IMR-90 (cell line): ENCODE measurements at regions not wholly inside any gene's neighbourhood (a gene's known extent, or its start where the extent isn't known, plus 50 kb on each side); places are given as distances from the start of the nearest gene placed in this dataset.

Experiments used
- ATAC-seq: fragments of 200-7000 bp; cut with Tn5 transposase; 2 replicates; pipeline ENCODE4 v1.9.1; 2020; ENCODE audit warnings: low read depth, mild to moderate bottlenecking, moderate library complexity
- BruUV-seq: library from RNA; stranded (reverse); fragments of 400-500 nt; replicated peaks from 2 replicates; lab custom pipeline; 2021; lab: Mats Ljungman, UMichigan
- CTCF ChIA-PET: fragments of 300-600 bp; formaldehyde crosslinking; extraction: SDS; loops from one replicate; lab custom pipeline; 2021; ENCODE audit warnings: antibody characterized with exemption; lab: Yijun Ruan, JAX
- POLR2A ChIA-PET: fragments of 300-600 bp; sonication (Branson Sonifier 250); formaldehyde crosslinking; loops from one replicate; lab custom pipeline; 2022; ENCODE audit warnings: antibody characterized with exemption; ENCODE audit not compliant: unreplicated experiment; lab: Charles Lee
- DNase-seq: peaks from one replicate; pipeline ENCODE4 v3.0.0; 2013
- H2AFZ ChIP-seq: replicated peaks from 2 replicates; pipeline ENCODE3; 2013; ENCODE audit warnings: low read length, mild to moderate bottlenecking; ENCODE audit not compliant: poor library complexity
- H2AK5ac ChIP-seq: 2 replicates; pipeline ENCODE4 v1.6.1; 2013; ENCODE audit warnings: low read depth, low read length, inconsistent platforms
- H2AK9ac ChIP-seq: replicated peaks from 2 replicates; pipeline ENCODE3; 2013; ENCODE audit warnings: mild to moderate bottlenecking, low read depth, low read length, moderate library complexity; ENCODE audit not compliant: poor library complexity
- H2BK120ac ChIP-seq: 2 replicates; pipeline ENCODE4 v1.6.1; 2013; ENCODE audit warnings: low read depth, low read length, inconsistent platforms
- H2BK15ac ChIP-seq: 3 replicates; pipeline ENCODE4 v1.6.1; 2013; ENCODE audit warnings: low read depth, low read length, inconsistent platforms
- H2BK20ac ChIP-seq: 2 replicates; pipeline ENCODE4 v1.6.1; 2013; ENCODE audit warnings: low read depth, mild to moderate bottlenecking, inconsistent platforms, low read length, moderate library complexity
- H2BK5ac ChIP-seq: 2 replicates; pipeline ENCODE4 v1.6.1; 2013; ENCODE audit warnings: mild to moderate bottlenecking, low read depth, low read length, inconsistent platforms; ENCODE audit not compliant: poor library complexity, severe bottlenecking
- H3K14ac ChIP-seq: replicated peaks from 2 replicates; pipeline ENCODE4 v1.6.1; 2013; ENCODE audit warnings: low read depth, low read length, inconsistent platforms
- H3K18ac ChIP-seq: 2 replicates; pipeline ENCODE4 v1.6.1; 2013; ENCODE audit warnings: low read depth, low read length, control low read depth
- H3K23ac ChIP-seq: 2 replicates; pipeline ENCODE4 v1.6.1; 2013; ENCODE audit warnings: low read depth, low read length, inconsistent platforms
- H3K27ac ChIP-seq: 2 replicates; pipeline ENCODE4 v1.5.1; 2013; ENCODE audit warnings: mild to moderate bottlenecking, control low read depth, low read length; ENCODE audit not compliant: insufficient read depth
- H3K27me3 ChIP-seq: 2 replicates; pipeline ENCODE4 v1.6.1; 2013; ENCODE audit warnings: low read length; ENCODE audit not compliant: control insufficient read depth, insufficient read depth
- H3K36me3 ChIP-seq: 2 replicates; pipeline ENCODE4 v1.6.1; 2013; ENCODE audit warnings: low read length, mixed read lengths; ENCODE audit not compliant: control insufficient read depth, insufficient read depth
- H3K4ac ChIP-seq: 2 replicates; pipeline ENCODE4 v1.6.1; 2013; ENCODE audit warnings: low read depth, low read length, inconsistent platforms
- H3K4me1 ChIP-seq: 2 replicates; pipeline ENCODE4 v1.6.1; 2013; ENCODE audit warnings: low read length, mixed read lengths; ENCODE audit not compliant: control insufficient read depth, insufficient read depth
- H3K4me2 ChIP-seq: 2 replicates; pipeline ENCODE4 v1.6.1; 2013; ENCODE audit warnings: low read depth, mild to moderate bottlenecking, control low read depth, low read length, moderate library complexity
- H3K4me3 ChIP-seq: 2 replicates; pipeline ENCODE4 v1.5.1; 2013; ENCODE audit warnings: low read depth, mild to moderate bottlenecking, control low read depth, low read length, moderate library complexity; ENCODE audit not compliant: insufficient read depth
- H3K56ac ChIP-seq: 2 replicates; pipeline ENCODE4 v1.6.1; 2013; ENCODE audit warnings: low read length, inconsistent platforms; ENCODE audit not compliant: insufficient read depth; ENCODE audit errors: extremely low read depth
- H3K79me1 ChIP-seq, 2 experiments: 2 replicates each; pipeline ENCODE4 v1.6.1; 2013; ENCODE audit warnings: low read length in 2 of 2, inconsistent platforms in 1 of 2, low read depth in 1 of 2
- H3K9ac ChIP-seq: 2 replicates; pipeline ENCODE4 v1.6.1; 2013; ENCODE audit warnings: low read depth, low read length, control low read depth
- H3K9me1 ChIP-seq: 2 replicates; pipeline ENCODE4 v1.6.1; 2013; ENCODE audit warnings: low read length, inconsistent platforms; ENCODE audit not compliant: insufficient read depth
- H3K9me3 ChIP-seq: 2 replicates; pipeline ENCODE4 v1.6.1; 2013; ENCODE audit warnings: low read length; ENCODE audit not compliant: control insufficient read depth, insufficient read depth
- H4K20me1 ChIP-seq: 2 replicates; pipeline ENCODE4 v1.6.1; 2013; ENCODE audit warnings: low read length, inconsistent platforms; ENCODE audit not compliant: insufficient read depth
- H4K5ac ChIP-seq: 2 replicates; pipeline ENCODE4 v1.6.1; 2013; ENCODE audit warnings: mild to moderate bottlenecking, low read depth, low read length, control low read depth
- H4K8ac ChIP-seq, 2 experiments: 2 replicates each; pipeline ENCODE4 v1.6.1; 2013; ENCODE audit warnings: low read depth in 2 of 2, low read length in 2 of 2, control low read depth in 1 of 2, inconsistent platforms in 1 of 2
- H4K91ac ChIP-seq: 2 replicates; pipeline ENCODE4 v1.6.1; 2013; ENCODE audit warnings: low read depth, low read length, inconsistent platforms; ENCODE audit not compliant: insufficient read depth
- BHLHE40 ChIP-seq: fragments of 150-350 bp; IDR thresholded peaks from 2 replicates; pipeline ENCODE4 v1.6.1; 2016; ENCODE audit warnings: mild to moderate bottlenecking, low read depth, low read length
- CHD1 ChIP-seq: IDR thresholded peaks from 2 replicates; pipeline ENCODE4 v1.6.1; 2012; ENCODE audit warnings: low read depth, low read length, improper control_type of control experiment
- FOS ChIP-seq: fragments of 150-350 bp; IDR thresholded peaks from 2 replicates; pipeline ENCODE4 v1.6.1; 2016; ENCODE audit warnings: low read depth, low read length
- MAFK ChIP-seq: IDR thresholded peaks from 2 replicates; pipeline ENCODE4 v1.6.1; 2012; ENCODE audit warnings: low read depth, low read length, improper control_type of control experiment
- MAZ ChIP-seq: IDR thresholded peaks from 2 replicates; pipeline ENCODE4 v1.6.1; 2012; ENCODE audit warnings: low read depth, mild to moderate bottlenecking, low read length, improper control_type of control experiment, moderate library complexity, borderline replicate concordance
- NFE2L2 ChIP-seq: fragments of 150-350 bp; IDR thresholded peaks from 2 replicates; pipeline ENCODE4 v1.6.1; 2016; ENCODE audit warnings: low read depth, mild to moderate bottlenecking, low read length
- POLR2A ChIP-seq: IDR thresholded peaks from 2 replicates; pipeline ENCODE4 v1.6.1; 2012; ENCODE audit warnings: mild to moderate bottlenecking, low read depth, low read length
- RAD21 ChIP-seq: IDR thresholded peaks from 2 replicates; pipeline ENCODE4 v1.6.1; 2012; ENCODE audit warnings: low read length, improper control_type of control experiment
- RCOR1 ChIP-seq: IDR thresholded peaks from 2 replicates; pipeline ENCODE4 v1.6.1; 2012; ENCODE audit warnings: mild to moderate bottlenecking, low read length, improper control_type of control experiment; ENCODE audit not compliant: insufficient replicate concordance
- RFX5 ChIP-seq: IDR thresholded peaks from 2 replicates; pipeline ENCODE4 v1.8.0; 2012; ENCODE audit warnings: low read depth, mild to moderate bottlenecking, low read length, moderate library complexity
- SMC3 ChIP-seq: fragments of 150-350 bp; IDR thresholded peaks from 2 replicates; pipeline ENCODE4 v1.6.1; 2016; ENCODE audit warnings: low read depth, mild to moderate bottlenecking, antibody characterized with exemption, low read length, moderate library complexity
- WGBS, 2 experiments: methylation state at CpG; one replicate each; pipeline versions ENCODE4 v1.1.5 to v1.1.7; 2013; ENCODE audit warnings: missing lambda C conversion rate in 2 of 2; ENCODE audit not compliant: insufficient read length in 1 of 2; ENCODE audit errors: extremely low coverage in 2 of 2; 5-methylcytosine and 5-hydroxymethylcytosine counted together
- dilution Hi-C: fragments of 300-500 bp; cut with HindIII; formaldehyde crosslinking; loops from one replicate; pipeline ENCODE4 v1.14.3; 2018; ENCODE audit warnings: low sequenced_read_pairs; ENCODE audit not compliant: unreplicated experiment
- in situ Hi-C: fragments of 300-500 bp; cut with MboI; formaldehyde crosslinking; loops from 3 replicates; pipeline ENCODE4 v1.14.3; 2019; ENCODE audit warnings: low sequenced_read_pairs, inconsistent platforms, mixed read lengths
- intact Hi-C: fragments of 100-400 bp; cut with micrococcal nuclease; formaldehyde crosslinking; loops from 2 replicates; pipeline ENCODE4 v1.10.0; 2022
- TF ChIP-seq, protein P1 (sequence below): fragments of 150-350 bp; IDR thresholded peaks from 2 replicates; pipeline ENCODE4 v1.6.1; 2017; ENCODE audit warnings: mild to moderate bottlenecking, antibody characterized with exemption, low read length, low read depth
- TF ChIP-seq, protein P2 (sequence below): conservative IDR thresholded peaks from 2 replicates; pipeline ENCODE4 v1.5.1; 2012; ENCODE audit warnings: mild to moderate bottlenecking, low read depth, low read length, improper control_type of control experiment
- TF ChIP-seq, protein P3 (sequence below): fragments of 150-350 bp; IDR thresholded peaks from 2 replicates; pipeline ENCODE4 v1.6.1; 2016; ENCODE audit warnings: low read depth, mild to moderate bottlenecking, low read length, moderate library complexity, borderline replicate concordance

GRCh38 chr5:56717253-56717987 is 97.9 kb upstream of the MAP3K1 start:
- Histone ChIP-seq H3K9ac (no peak overlapping the region), H4K20me1 (no peaks in the 10 kb centered on the region), H3K27ac (no peak overlapping the region), H2BK5ac (no peak overlapping the region), H3K4me3 (no peak overlapping the region), H3K56ac (no peak overlapping the region), H3K23ac (no peak overlapping the region), H3K4me1 (0 out of 2 replicates have a peak, but pooled peaks cover 1% of the 10 kb centered on the region), H3K27me3 (no peaks in the 10 kb centered on the region; the same call in 1 of the 2 replicates), H2AK5ac (no peak overlapping the region), H3K4me2 (no peak overlapping the region), H3K9me3 (no peaks in the 10 kb centered on the region), H3K14ac (0 out of 2 replicates have a peak overlapping the region, but pooled peaks have one; percentile 21), H3K9me1 (no peaks in the 10 kb centered on the region), H2AK9ac (peak overlapping the region; percentile 52), H4K8ac (no peak overlapping the region), H3K79me1 (no peaks in the 10 kb centered on the region), H2AFZ (peak overlapping the region; percentile 34), H2BK120ac (no peak overlapping the region), H2BK15ac (no peak overlapping the region), H4K91ac (no peak overlapping the region), H4K5ac (no peak overlapping the region), H2BK20ac (no peak overlapping the region), H3K18ac (no peak overlapping the region), H3K36me3 (no peaks in the 10 kb centered on the region), H3K4ac (0 out of 2 replicates have a peak overlapping the region, but pooled peaks have one; percentile 34)
- ATAC-seq: no peak
- TF ChIP-seq RAD21 (no peak), BHLHE40 (no peak), MAZ (no peak), NFE2L2 (no peak), MAFK (no peak), SMC3 (no peak), FOS (no peak), POLR2A (no peak), CHD1 (no peak), RFX5 (no peak), RCOR1 (no peak)
- TF ChIP-seq, protein P1, sequence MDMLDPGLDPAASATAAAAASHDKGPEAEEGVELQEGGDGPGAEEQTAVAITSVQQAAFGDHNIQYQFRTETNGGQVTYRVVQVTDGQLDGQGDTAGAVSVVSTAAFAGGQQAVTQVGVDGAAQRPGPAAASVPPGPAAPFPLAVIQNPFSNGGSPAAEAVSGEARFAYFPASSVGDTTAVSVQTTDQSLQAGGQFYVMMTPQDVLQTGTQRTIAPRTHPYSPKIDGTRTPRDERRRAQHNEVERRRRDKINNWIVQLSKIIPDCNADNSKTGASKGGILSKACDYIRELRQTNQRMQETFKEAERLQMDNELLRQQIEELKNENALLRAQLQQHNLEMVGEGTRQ: no peak
- TF ChIP-seq, protein P2, sequence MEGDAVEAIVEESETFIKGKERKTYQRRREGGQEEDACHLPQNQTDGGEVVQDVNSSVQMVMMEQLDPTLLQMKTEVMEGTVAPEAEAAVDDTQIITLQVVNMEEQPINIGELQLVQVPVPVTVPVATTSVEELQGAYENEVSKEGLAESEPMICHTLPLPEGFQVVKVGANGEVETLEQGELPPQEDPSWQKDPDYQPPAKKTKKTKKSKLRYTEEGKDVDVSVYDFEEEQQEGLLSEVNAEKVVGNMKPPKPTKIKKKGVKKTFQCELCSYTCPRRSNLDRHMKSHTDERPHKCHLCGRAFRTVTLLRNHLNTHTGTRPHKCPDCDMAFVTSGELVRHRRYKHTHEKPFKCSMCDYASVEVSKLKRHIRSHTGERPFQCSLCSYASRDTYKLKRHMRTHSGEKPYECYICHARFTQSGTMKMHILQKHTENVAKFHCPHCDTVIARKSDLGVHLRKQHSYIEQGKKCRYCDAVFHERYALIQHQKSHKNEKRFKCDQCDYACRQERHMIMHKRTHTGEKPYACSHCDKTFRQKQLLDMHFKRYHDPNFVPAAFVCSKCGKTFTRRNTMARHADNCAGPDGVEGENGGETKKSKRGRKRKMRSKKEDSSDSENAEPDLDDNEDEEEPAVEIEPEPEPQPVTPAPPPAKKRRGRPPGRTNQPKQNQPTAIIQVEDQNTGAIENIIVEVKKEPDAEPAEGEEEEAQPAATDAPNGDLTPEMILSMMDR: no peak
- TF ChIP-seq, protein P3, sequence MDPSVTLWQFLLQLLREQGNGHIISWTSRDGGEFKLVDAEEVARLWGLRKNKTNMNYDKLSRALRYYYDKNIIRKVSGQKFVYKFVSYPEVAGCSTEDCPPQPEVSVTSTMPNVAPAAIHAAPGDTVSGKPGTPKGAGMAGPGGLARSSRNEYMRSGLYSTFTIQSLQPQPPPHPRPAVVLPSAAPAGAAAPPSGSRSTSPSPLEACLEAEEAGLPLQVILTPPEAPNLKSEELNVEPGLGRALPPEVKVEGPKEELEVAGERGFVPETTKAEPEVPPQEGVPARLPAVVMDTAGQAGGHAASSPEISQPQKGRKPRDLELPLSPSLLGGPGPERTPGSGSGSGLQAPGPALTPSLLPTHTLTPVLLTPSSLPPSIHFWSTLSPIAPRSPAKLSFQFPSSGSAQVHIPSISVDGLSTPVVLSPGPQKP: no peak
- BruUV-seq: no TSS peak
- 100% methylated on average over 1 of the region's 11 CpGs; no CpG with 5 or more reads in 1 of the 2 experiments for WGBS, 2 experiments
- in situ Hi-C loops: no loop called here
- ChIA-PET POLR2A (no interaction called here), CTCF (interaction anchor here (0.6 kb wide), 1 partner anchor 30 kb away, joined by 4 read pairs; no protein-coding TSS in a partner anchor)
- intact Hi-C loops: no loop called here
- DNase-seq: no peak
- dilution Hi-C loops: no loop called here
